HCT116 (cell line): ENCODE measurements at regions not wholly inside any gene's neighbourhood (a gene's known extent, or its start where the extent isn't known, plus 50 kb on each side); places are given as distances from the start of the nearest gene placed in this dataset.

Experiments
- ATAC-seq: fragments of 200-7000 bp; cut with Tn5 transposase; 2 replicates; pipeline ENCODE4 v1.9.1; 2020; ENCODE audit warnings: mild to moderate bottlenecking, moderate library complexity
- BruUV-seq: library from RNA; stranded (reverse); fragments of 400-500 nt; replicated peaks from 2 replicates; lab custom pipeline; 2021; lab: Mats Ljungman, UMichigan
- CTCF ChIA-PET: fragments of 300-600 bp; sonication (Branson Sonifier 250); formaldehyde crosslinking; loops from one replicate; lab custom pipeline; 2021; ENCODE audit warnings: antibody characterized with exemption; lab: Charles Lee
- POLR2A ChIA-PET: fragments of 300-600, 350-600 bp; sonication (Branson Sonifier 250); formaldehyde crosslinking; loops from one replicate; lab custom pipeline; 2021; ENCODE audit warnings: antibody characterized with exemption; lab: Charles Lee
- RAD21 ChIA-PET, 2 experiments: fragments of 300-600 bp; sonication (Branson Sonifier 250); formaldehyde crosslinking; loops; one replicate each; lab custom pipeline; 2023; ENCODE audit warnings: low total read pairs in 2 of 2; ENCODE audit not compliant: uncharacterized antibody in 2 of 2, unreplicated experiment in 2 of 2, low non-redundant PET in 1 of 2; lab: Charles Lee
- DNase-seq: peaks from one replicate; pipeline ENCODE4 v3.0.0-alpha.2; 2010; ENCODE audit warnings: low read depth, low spot score
- H2AFZ ChIP-seq: fragments of 200-600 bp; shearing (Covaris generic), sonication (generic); 2 replicates; pipeline ENCODE4 v1.6.1; 2017; ENCODE audit warnings: low read depth, mixed run types, mixed read lengths, antibody characterized with exemption, low read length; ENCODE audit not compliant: poor library complexity, severe bottlenecking
- H3K27ac ChIP-seq: 2 replicates; pipeline ENCODE4 v1.5.1; 2012; ENCODE audit warnings: low read depth, low read length
- H3K27me3 ChIP-seq: fragments of 200-600 bp; sonication (generic); 2 replicates; pipeline ENCODE4 v1.6.1; 2016; ENCODE audit warnings: mixed run types, low read length, mixed read lengths; ENCODE audit not compliant: insufficient read depth
- H3K36me3 ChIP-seq, 2 experiments: fragments of 200-500 bp in 1 of 2; fragments of 200-600 bp in 1 of 2; sonication (Bioruptor generic) in 1 of 2; sonication (generic) in 1 of 2; 2 replicates each; pipeline versions ENCODE4 v1.5.1 to v1.6.1; 2014 to 2016; ENCODE audit warnings: low read length in 2 of 2, inconsistent platforms in 1 of 2, mixed read lengths in 1 of 2, mixed run types in 1 of 2; ENCODE audit not compliant: insufficient read depth in 2 of 2, control insufficient read depth in 1 of 2
- H3K4me1 ChIP-seq, 2 experiments: fragments of 200-600 bp in 1 of 2; sonication (generic) in 1 of 2; 2 replicates each; pipeline versions ENCODE4 v1.5.1 to v1.6.1; 2012 to 2017; ENCODE audit warnings: low read length in 2 of 2, inconsistent platforms in 1 of 2, mild to moderate bottlenecking in 1 of 2, mixed read lengths in 1 of 2, mixed run types in 1 of 2, moderate library complexity in 1 of 2; ENCODE audit not compliant: insufficient read depth in 2 of 2, control insufficient read depth in 1 of 2
- H3K4me2 ChIP-seq: fragments of 200-600 bp; sonication (generic); 2 replicates; pipeline ENCODE4 v1.6.1; 2017; ENCODE audit warnings: mixed run types, low read length, mixed read lengths
- H3K4me3 ChIP-seq, 2 experiments: fragments of 200-600 bp in 1 of 2; sonication (generic) in 1 of 2; replicated peaks in 1 of 2; 2 replicates each; pipeline ENCODE4 v1.5.1; 2011 to 2016; ENCODE audit warnings: low read length in 2 of 2, control low read depth in 1 of 2, low read depth in 1 of 2, mild to moderate bottlenecking in 1 of 2, mixed read lengths in 1 of 2, mixed run types in 1 of 2
- H3K79me2 ChIP-seq: fragments of 200-600 bp; sonication (generic); 2 replicates; pipeline ENCODE4 v1.6.1; 2017; ENCODE audit warnings: mild to moderate bottlenecking, mixed run types, low read length, moderate library complexity, mixed read lengths; ENCODE audit not compliant: insufficient read depth
- H3K9ac ChIP-seq: fragments of 200-600 bp; sonication (generic); 2 replicates; pipeline ENCODE4 v1.6.1; 2016; ENCODE audit warnings: low read length, mixed read lengths
- H3K9me2 ChIP-seq: fragments of 200-600 bp; sonication (generic), shearing (Covaris generic); 2 replicates; pipeline ENCODE4 v1.6.1; 2017; ENCODE audit warnings: mixed run types, mild to moderate bottlenecking, moderate library complexity; ENCODE audit not compliant: insufficient read depth
- H3K9me3 ChIP-seq, 2 experiments: fragments of 200-500 bp in 1 of 2; fragments of 200-600 bp in 1 of 2; sonication (Bioruptor generic) in 1 of 2; sonication (generic) in 1 of 2; 2 replicates each; pipeline ENCODE4 v1.6.1; 2014 to 2017; ENCODE audit warnings: low read length in 2 of 2, mixed read lengths in 2 of 2, inconsistent platforms in 1 of 2, low read depth in 1 of 2, mild to moderate bottlenecking in 1 of 2, mixed run types in 1 of 2, moderate library complexity in 1 of 2; ENCODE audit not compliant: control insufficient read depth in 1 of 2, insufficient read depth in 1 of 2
- H4K20me1 ChIP-seq: fragments of 200-600 bp; sonication (generic), shearing (Covaris generic); 2 replicates; pipeline ENCODE4 v1.6.1; 2017; ENCODE audit warnings: mixed run types, mild to moderate bottlenecking, moderate library complexity; ENCODE audit not compliant: insufficient read depth
- ATF3 ChIP-seq: IDR thresholded peaks from 2 replicates; pipeline ENCODE4 v1.6.1; 2012
- CBX3 ChIP-seq: IDR thresholded peaks from 2 replicates; pipeline ENCODE4 v1.6.1; 2012; ENCODE audit warnings: low read depth
- CEBPB ChIP-seq: IDR thresholded peaks from 2 replicates; pipeline ENCODE4 v1.6.1; 2012; ENCODE audit warnings: low read depth
- EGR1 ChIP-seq: IDR thresholded peaks from 2 replicates; pipeline ENCODE4 v1.6.1; 2012; ENCODE audit warnings: low read depth
- ELF1 ChIP-seq: IDR thresholded peaks from 2 replicates; pipeline ENCODE4 v1.6.1; 2012; ENCODE audit warnings: low read depth, borderline replicate concordance
- EZH2 ChIP-seq: fragments of 200-600 bp; sonication (generic); IDR thresholded peaks from 2 replicates; pipeline ENCODE4 v1.6.1; 2017; ENCODE audit warnings: antibody characterized with exemption, mixed run types
- EZH2phosphoT487 ChIP-seq: fragments of 200-600 bp; IDR thresholded peaks from 2 replicates; pipeline ENCODE4 v1.6.1; 2018; ENCODE audit warnings: antibody characterized with exemption, borderline replicate concordance
- FOSL1 ChIP-seq: IDR thresholded peaks from 2 replicates; pipeline ENCODE4 v1.6.1; 2012; ENCODE audit warnings: low read depth
- MAX ChIP-seq: IDR thresholded peaks from 2 replicates; pipeline ENCODE4 v1.6.1; 2012
- POLR2A ChIP-seq: IDR thresholded peaks from 2 replicates; pipeline ENCODE4 v1.7.0; 2011; ENCODE audit warnings: borderline replicate concordance; ENCODE audit not compliant: insufficient read depth, insufficient read length; ENCODE audit errors: extremely low read depth
- RAD21 ChIP-seq: IDR thresholded peaks from 2 replicates; pipeline ENCODE4 v1.6.1; 2012; ENCODE audit warnings: low read depth, mild to moderate bottlenecking
- REST ChIP-seq: IDR thresholded peaks from 2 replicates; pipeline ENCODE4 v1.6.1; 2012; ENCODE audit warnings: low read depth
- SRF ChIP-seq: IDR thresholded peaks from 2 replicates; pipeline ENCODE4 v1.6.1; 2012; ENCODE audit warnings: low read depth
- TCF7L2 ChIP-seq: IDR thresholded peaks from 2 replicates; pipeline ENCODE4 v1.7.0; 2011; ENCODE audit warnings: borderline replicate concordance, inconsistent platforms; ENCODE audit not compliant: insufficient read depth, insufficient read length; ENCODE audit errors: extremely low read depth
- YY1 ChIP-seq: IDR thresholded peaks from 2 replicates; pipeline ENCODE4 v1.6.1; 2011; ENCODE audit warnings: low read length, low read depth, moderate library complexity, mild to moderate bottlenecking; ENCODE audit not compliant: insufficient replicate concordance; ENCODE audit errors: extremely low read depth
- ZBTB33 ChIP-seq: IDR thresholded peaks from 2 replicates; pipeline ENCODE4 v1.6.1; 2011; ENCODE audit warnings: mild to moderate bottlenecking, low read length, moderate library complexity; ENCODE audit not compliant: insufficient replicate concordance; ENCODE audit errors: extremely low read depth
- ZFX ChIP-seq: fragments of 450-650 bp; IDR thresholded peaks from 2 replicates; pipeline ENCODE4 v1.6.1; 2017
- ZNF274 ChIP-seq: fragments of 200-500 bp; sonication (Bioruptor generic); IDR thresholded peaks from 2 replicates; pipeline ENCODE4 v1.6.1; 2014; ENCODE audit warnings: mild to moderate bottlenecking, low read depth, low read length, inconsistent platforms
- intact Hi-C: fragments of 100-400 bp; cut with micrococcal nuclease; formaldehyde crosslinking; loops from 2 replicates; pipeline ENCODE4 v1.10.0; 2022

- no peaks in the 10 kb centered on the region for H3K36me3 ChIP-seq
- ATAC-seq: no peak
- H4K20me1 ChIP-seq: no peaks in the 10 kb centered on the region
- no peaks in the 10 kb centered on the region for H3K9me3 ChIP-seq
- intact Hi-C loops: no loop called here
- TF ChIP-seq ATF3 (no peak), RAD21 (no peak), YY1 (no peak), EGR1 (no peak), ZBTB33 (no peak), ELF1 (no peak), POLR2A (no peak), FOSL1 (no peak), EZH2phosphoT487 (no peak), CEBPB (no peak), MAX (no peak), SRF (no peak), TCF7L2 (no peak), ZFX (no peak), REST (no peak), ZNF274 (no peak), EZH2 (no peak), CBX3 (no peak)
- POLR2A ChIA-PET: no interaction called here
- no TSS peak for BruUV-seq
- RAD21 ChIA-PET: no interaction called here
- no peak overlapping the region for H3K9ac ChIP-seq
- CTCF ChIA-PET: no interaction called here
- DNase-seq: no peak
- no peak overlapping the region for H3K27ac ChIP-seq
- no peaks in the 10 kb centered on the region for H3K9me2 ChIP-seq
- no peaks in the 10 kb centered on the region; a peak in 1 of 4 replicates for H3K4me1 ChIP-seq
- no peak overlapping the region for H2AFZ ChIP-seq
- no peak overlapping the region for H3K4me2 ChIP-seq
- H3K27me3 ChIP-seq: no peaks in the 10 kb centered on the region
- H3K79me2 ChIP-seq: no peaks in the 10 kb centered on the region
- H3K4me3 ChIP-seq: no peak overlapping the region
These were observed 53.0 kb upstream of the ABCB5 start for GRCh38 chr7:20562461-20562860.
